K562 (cell line): ENCODE measurements at regions not wholly inside any gene's neighbourhood (a gene's known extent, or its start where the extent isn't known, plus 50 kb on each side); places are given as distances from the start of the nearest gene placed in this dataset.

Experiments used
- ARID1B ChIP-seq: fragments of 450-650 bp; IDR thresholded peaks from 2 replicates; pipeline ENCODE4 v1.6.1; 2016; ENCODE audit warnings: antibody characterized with exemption, mild to moderate bottlenecking, inconsistent platforms
- ESRRB ChIP-seq: fragments of 250-450 bp; sonication (Bioruptor Pico); IDR thresholded peaks from 2 replicates; pipeline ENCODE4 v1.5.0; 2020; ENCODE audit warnings: mild to moderate bottlenecking, moderate library complexity, borderline replicate concordance
- ETS2 ChIP-seq: IDR thresholded peaks from 2 replicates; pipeline ENCODE4 v1.6.1; 2016; ENCODE audit warnings: borderline replicate concordance, missing genetic modification characterization, mild to moderate bottlenecking, moderate library complexity, missing compliant biosample characterization; ENCODE audit not compliant: poor library complexity, severe bottlenecking
- ETV1 ChIP-seq: fragments of 450-650 bp; conservative IDR thresholded peaks from 2 replicates; pipeline ENCODE4 v1.6.1; 2016; ENCODE audit warnings: missing genetic modification characterization, control low read depth, low read depth, missing compliant biosample characterization
- GABPB2 ChIP-seq: fragments of 250-450 bp; sonication (Bioruptor Pico); conservative IDR thresholded peaks from 2 replicates; pipeline ENCODE4 v1.5.1; 2021; ENCODE audit warnings: mild to moderate bottlenecking
- HNRNPK ChIP-seq: fragments of 200-400 bp; formaldehyde crosslinking; IDR thresholded peaks from one replicate; pipeline ENCODE4 v1.6.1; 2018; ENCODE audit warnings: mild to moderate bottlenecking, low read depth, low read length; ENCODE audit not compliant: poor library complexity, severe bottlenecking
- KLF1 ChIP-seq: fragments of 450-650 bp; IDR thresholded peaks from 2 replicates; pipeline ENCODE4 v1.6.1; 2016; ENCODE audit warnings: missing genetic modification characterization, missing compliant biosample characterization
- MAFG ChIP-seq: fragments of 450-650 bp; conservative IDR thresholded peaks from 2 replicates; pipeline ENCODE4 v1.6.1; 2016; ENCODE audit warnings: missing genetic modification characterization, missing compliant biosample characterization
- MAZ ChIP-seq, 2 experiments: fragments of 450-650 bp in 1 of 2; sonication (generic) in 1 of 2; formaldehyde crosslinking; IDR thresholded peaks in 1 of 2; conservative IDR thresholded peaks in 1 of 2; 2 replicates each; pipeline versions ENCODE4 v1.4.0 to v1.5.0; 2020; ENCODE audit warnings: mild to moderate bottlenecking in 1 of 2, missing genetic modification reagents in 1 of 2
- MCM2 ChIP-seq: fragments of 450-650 bp; IDR thresholded peaks from 2 replicates; pipeline ENCODE4 v1.6.1; 2017; ENCODE audit warnings: low read depth, mild to moderate bottlenecking
- MED1 ChIP-seq: sonication (generic); formaldehyde crosslinking; IDR thresholded peaks from 2 replicates; pipeline ENCODE4 v1.8.1; 2023; ENCODE audit warnings: missing genetic modification reagents, borderline replicate concordance
- NCOA2 ChIP-seq, 2 experiments: fragments of 450-650 bp; IDR thresholded peaks; 2 replicates each; pipeline ENCODE4 v1.6.1; 2018; ENCODE audit warnings: mild to moderate bottlenecking in 2 of 2, moderate library complexity in 1 of 2; ENCODE audit not compliant: partially characterized antibody in 2 of 2
- NELFE ChIP-seq: IDR thresholded peaks from 2 replicates; pipeline ENCODE4 v1.6.1; 2011; ENCODE audit warnings: mild to moderate bottlenecking; ENCODE audit not compliant: insufficient read depth, insufficient read length
- POLR2G ChIP-seq: fragments of 200-400 bp; formaldehyde crosslinking; IDR thresholded peaks from 2 replicates; pipeline ENCODE4 v1.6.1; 2017; ENCODE audit warnings: low read depth, mild to moderate bottlenecking, antibody characterized with exemption, low read length, moderate library complexity
- PTRF ChIP-seq: fragments of 450-650 bp; IDR thresholded peaks from 2 replicates; pipeline ENCODE4 v1.6.1; 2016; ENCODE audit warnings: mild to moderate bottlenecking, missing genetic modification characterization, missing compliant biosample characterization
- STAG1 ChIP-seq: sonication (generic); formaldehyde crosslinking; IDR thresholded peaks from 2 replicates; pipeline ENCODE4 v1.5.0; 2020; ENCODE audit warnings: missing genetic modification reagents, borderline replicate concordance
- TARDBP ChIP-seq: fragments of 450-650 bp; IDR thresholded peaks from 2 replicates; pipeline ENCODE4 v1.6.1; 2016
- ZBTB43 ChIP-seq: sonication (generic); formaldehyde crosslinking; IDR thresholded peaks from 2 replicates; pipeline ENCODE4 v1.8.0; 2023; ENCODE audit warnings: mild to moderate bottlenecking, missing genetic modification reagents
- ZNF146 ChIP-seq: IDR thresholded peaks from one replicate; pipeline ENCODE4 v1.6.1; 2018; ENCODE audit warnings: missing compliant biosample characterization; ENCODE audit not compliant: unreplicated experiment
- ZNF511 ChIP-seq: sonication (generic); formaldehyde crosslinking; IDR thresholded peaks from 2 replicates; pipeline ENCODE4 v1.8.0; 2022; ENCODE audit warnings: mild to moderate bottlenecking, missing genetic modification reagents
- TF ChIP-seq, protein P1 (sequence below): sonication (generic); formaldehyde crosslinking; IDR thresholded peaks from 2 replicates; pipeline ENCODE4 v1.8.0; 2023; ENCODE audit warnings: missing genetic modification reagents, mild to moderate bottlenecking, borderline replicate concordance

DNA sequence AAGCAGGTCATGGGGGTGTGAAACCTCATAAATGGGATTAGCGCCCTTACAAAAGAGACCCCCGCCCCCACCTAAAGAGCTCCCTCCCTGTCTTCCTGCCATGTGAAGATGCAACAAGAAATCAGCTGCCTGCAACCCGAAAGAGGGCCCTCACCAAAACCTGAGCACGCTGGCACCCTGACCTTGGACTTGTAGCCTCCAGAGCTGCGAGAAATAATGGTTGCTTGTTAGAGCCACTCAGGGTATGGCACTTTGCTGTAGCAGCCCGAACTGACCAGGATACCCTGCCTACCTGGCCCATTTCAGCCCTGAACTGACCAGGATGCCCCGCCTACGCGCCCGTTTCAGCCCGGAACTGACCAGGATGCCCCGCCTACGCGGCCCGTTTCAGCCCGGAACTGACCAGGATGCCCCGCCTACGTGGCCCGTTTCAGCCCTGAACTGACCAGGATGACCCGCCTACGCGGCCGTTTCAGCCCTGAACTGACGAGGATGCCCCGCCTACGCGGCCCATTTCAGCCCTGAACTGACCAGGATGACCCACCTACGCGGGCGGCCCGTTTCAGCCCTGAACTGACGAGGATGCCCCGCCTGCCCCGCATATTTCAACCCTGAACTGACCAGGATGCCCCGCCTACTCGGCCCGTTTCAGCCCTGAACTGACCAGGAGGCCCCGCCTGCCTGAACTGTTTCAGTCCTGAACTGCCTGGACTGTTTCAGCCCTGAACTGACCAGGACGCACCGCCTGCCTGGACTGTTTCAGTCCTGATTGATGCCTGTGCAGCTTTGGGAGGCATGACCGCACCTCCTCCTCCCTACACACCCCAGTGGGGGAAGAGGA lies 120.0 kb downstream of the UQCRFS1 start (continued):
- TF ChIP-seq, protein P1, sequence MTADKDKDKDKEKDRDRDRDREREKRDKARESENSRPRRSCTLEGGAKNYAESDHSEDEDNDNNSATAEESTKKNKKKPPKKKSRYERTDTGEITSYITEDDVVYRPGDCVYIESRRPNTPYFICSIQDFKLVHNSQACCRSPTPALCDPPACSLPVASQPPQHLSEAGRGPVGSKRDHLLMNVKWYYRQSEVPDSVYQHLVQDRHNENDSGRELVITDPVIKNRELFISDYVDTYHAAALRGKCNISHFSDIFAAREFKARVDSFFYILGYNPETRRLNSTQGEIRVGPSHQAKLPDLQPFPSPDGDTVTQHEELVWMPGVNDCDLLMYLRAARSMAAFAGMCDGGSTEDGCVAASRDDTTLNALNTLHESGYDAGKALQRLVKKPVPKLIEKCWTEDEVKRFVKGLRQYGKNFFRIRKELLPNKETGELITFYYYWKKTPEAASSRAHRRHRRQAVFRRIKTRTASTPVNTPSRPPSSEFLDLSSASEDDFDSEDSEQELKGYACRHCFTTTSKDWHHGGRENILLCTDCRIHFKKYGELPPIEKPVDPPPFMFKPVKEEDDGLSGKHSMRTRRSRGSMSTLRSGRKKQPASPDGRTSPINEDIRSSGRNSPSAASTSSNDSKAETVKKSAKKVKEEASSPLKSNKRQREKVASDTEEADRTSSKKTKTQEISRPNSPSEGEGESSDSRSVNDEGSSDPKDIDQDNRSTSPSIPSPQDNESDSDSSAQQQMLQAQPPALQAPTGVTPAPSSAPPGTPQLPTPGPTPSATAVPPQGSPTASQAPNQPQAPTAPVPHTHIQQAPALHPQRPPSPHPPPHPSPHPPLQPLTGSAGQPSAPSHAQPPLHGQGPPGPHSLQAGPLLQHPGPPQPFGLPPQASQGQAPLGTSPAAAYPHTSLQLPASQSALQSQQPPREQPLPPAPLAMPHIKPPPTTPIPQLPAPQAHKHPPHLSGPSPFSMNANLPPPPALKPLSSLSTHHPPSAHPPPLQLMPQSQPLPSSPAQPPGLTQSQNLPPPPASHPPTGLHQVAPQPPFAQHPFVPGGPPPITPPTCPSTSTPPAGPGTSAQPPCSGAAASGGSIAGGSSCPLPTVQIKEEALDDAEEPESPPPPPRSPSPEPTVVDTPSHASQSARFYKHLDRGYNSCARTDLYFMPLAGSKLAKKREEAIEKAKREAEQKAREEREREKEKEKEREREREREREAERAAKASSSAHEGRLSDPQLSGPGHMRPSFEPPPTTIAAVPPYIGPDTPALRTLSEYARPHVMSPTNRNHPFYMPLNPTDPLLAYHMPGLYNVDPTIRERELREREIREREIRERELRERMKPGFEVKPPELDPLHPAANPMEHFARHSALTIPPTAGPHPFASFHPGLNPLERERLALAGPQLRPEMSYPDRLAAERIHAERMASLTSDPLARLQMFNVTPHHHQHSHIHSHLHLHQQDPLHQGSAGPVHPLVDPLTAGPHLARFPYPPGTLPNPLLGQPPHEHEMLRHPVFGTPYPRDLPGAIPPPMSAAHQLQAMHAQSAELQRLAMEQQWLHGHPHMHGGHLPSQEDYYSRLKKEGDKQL (CRISPR knock-in tag): no peak
- TF ChIP-seq KLF1 (tag): no peak
- TF ChIP-seq NCOA2 (IDR thresholded peaks at IDR 0.05; ENCODE audit: partially characterized antibody in 2 of 2): no peak
- no peak for TF ChIP-seq ZNF511
- TF ChIP-seq ZBTB43: no peak
- no peak for TF ChIP-seq HNRNPK
- TF ChIP-seq STAG1: no peak
- no peak for TF ChIP-seq ZNF146 (CRISPR knock-in tag)
- no peak for TF ChIP-seq ETS2
- TF ChIP-seq PTRF (tag): no peak
- peak in 1 of 2 experiments; percentile 23; a peak in 1 of 4 replicates for TF ChIP-seq MAZ (CRISPR knock-in tag; conservative IDR thresholded peaks at IDR 0.05 in 1 of 2, IDR thresholded peaks at IDR 0.05 in 1 of 2)
- no peak for TF ChIP-seq MAFG
- no peak for TF ChIP-seq ESRRB (CRISPR knock-in tag)
- peak; percentile 82 for TF ChIP-seq POLR2G
- TF ChIP-seq MED1: no peak
- TF ChIP-seq ETV1 (tag): no peak
- 0 out of 2 replicates have a peak, but pooled peaks have one; percentile 23 for TF ChIP-seq TARDBP
- TF ChIP-seq NELFE: no peak
- TF ChIP-seq GABPB2 (CRISPR knock-in tag): no peak
- TF ChIP-seq ARID1B: no peak
- no peak for TF ChIP-seq MCM2
